A549 (cell line): ENCODE measurements at regions not wholly inside any gene's neighbourhood (a gene's known extent, or its start where the extent isn't known, plus 50 kb on each side); places are given as distances from the start of the nearest gene placed in this dataset.
"Not testable (repeated sequence)": the region's sequence is repeated elsewhere in the genome, so short reads cannot be mapped to it uniquely, and the experiment has no call there.

Experiments used
- ATAC-seq, 2 experiments: fragments of 200-7000 bp in 1 of 2; fragments of >200 bp in 1 of 2; cut with Nextera tagmentation in 1 of 2; cut with Tn5 transposase in 1 of 2; 3 replicates each; pipeline versions ENCODE4 v1.8.0 to v1.9.1; 2018 to 2020; ENCODE audit warnings: mild to moderate bottlenecking in 1 of 2, moderate library complexity in 1 of 2
- CTCF ChIA-PET: fragments of 300-600 bp; sonication (Branson Sonifier 250); formaldehyde crosslinking; extraction: SDS; loops from one replicate; lab custom pipeline; 2021; ENCODE audit warnings: antibody characterized with exemption, inconsistent platforms; lab: Yijun Ruan, JAX
- POLR2A ChIA-PET: fragments of 350-600 bp; formaldehyde crosslinking; extraction: SDS; loops from one replicate; lab custom pipeline; 2021; ENCODE audit warnings: antibody characterized with exemption, inconsistent platforms; lab: Yijun Ruan, JAX
- DNase-seq, 2 experiments: peaks; one replicate each; pipeline versions ENCODE4 v3.0.0 to v3.0.0-alpha.2; 2011 to 2016; ENCODE audit warnings: low read depth in 1 of 2, low spot score in 1 of 2
- FAIRE-seq: peaks from 2 replicates; lab custom pipeline; 2011; peaks lifted over from hg19 to GRCh38; lab: Jason Lieb, UNC
- H3K27ac ChIP-seq, 2 experiments: fragments of >200 bp; sonication (Bioruptor Twin); formaldehyde crosslinking; 3 replicates each; pipeline ENCODE4 v1.5.1; 2016 to 2017
- H3K4me1 ChIP-seq: fragments of >200 bp; sonication (Bioruptor Twin); formaldehyde crosslinking; 3 replicates; pipeline ENCODE4 v1.6.1; 2016
- H3K4me2 ChIP-seq: fragments of >200 bp; sonication (Bioruptor Twin); formaldehyde crosslinking; 3 replicates; pipeline ENCODE4 v1.6.1; 2016
- H3K4me3 ChIP-seq: fragments of >200 bp; sonication (Bioruptor Twin); formaldehyde crosslinking; 3 replicates; pipeline ENCODE4 v1.5.1; 2016
- H3K9me3 ChIP-seq: fragments of >200 bp; sonication (Bioruptor Twin); formaldehyde crosslinking; 3 replicates; pipeline ENCODE4 v1.6.1; 2016
- CHD4 ChIP-seq: fragments of 200-600 bp; sonication (generic); IDR thresholded peaks from 2 replicates; pipeline ENCODE4 v1.6.1; 2016; ENCODE audit warnings: antibody characterized with exemption, mild to moderate bottlenecking, borderline replicate concordance
- EHF ChIP-seq: fragments of 250-450 bp; sonication (Bioruptor Pico); IDR thresholded peaks from 2 replicates; pipeline ENCODE4 v1.5.0; 2020; ENCODE audit warnings: mild to moderate bottlenecking
- FOSL2 ChIP-seq, 2 experiments: fragments of 450-650 bp in 1 of 2; fragments of >200 bp in 1 of 2; sonication (Bioruptor Twin) in 1 of 2; formaldehyde crosslinking; IDR thresholded peaks; 2 replicates each; pipeline versions ENCODE4 v1.5.0 to v1.6.1; 2016 to 2020; ENCODE audit warnings: mild to moderate bottlenecking in 1 of 2, moderate library complexity in 1 of 2
- HOXA7 ChIP-seq: fragments of 250-450 bp; sonication (Bioruptor Pico); IDR thresholded peaks from 2 replicates; pipeline ENCODE4 v1.5.0; 2020; ENCODE audit warnings: mild to moderate bottlenecking, moderate library complexity
- JUN ChIP-seq, 2 experiments: fragments of >200 bp; sonication (Bioruptor Twin); formaldehyde crosslinking; IDR thresholded peaks; 2 replicates in 1 of 2; 3 replicates in 1 of 2; pipeline ENCODE4 v1.6.1; 2016 to 2017
- KDM1A ChIP-seq: fragments of 200-600 bp; sonication (generic); IDR thresholded peaks from 2 replicates; pipeline ENCODE4 v1.6.1; 2016; ENCODE audit warnings: low read depth, mild to moderate bottlenecking
- MAFK ChIP-seq: fragments of 450-650 bp; IDR thresholded peaks from 2 replicates; pipeline ENCODE4 v1.6.1; 2014; ENCODE audit not compliant: partially characterized antibody
- NPAS2 ChIP-seq: fragments of 250-450 bp; sonication (Bioruptor Pico); IDR thresholded peaks from 2 replicates; pipeline ENCODE4 v1.8.0; 2022; ENCODE audit warnings: mild to moderate bottlenecking, moderate library complexity, borderline replicate concordance
- PBX3 ChIP-seq: IDR thresholded peaks from 2 replicates; pipeline ENCODE4 v1.6.1; 2012
- POLR2A ChIP-seq: IDR thresholded peaks from 2 replicates; pipeline ENCODE4 v1.6.1; 2012; ENCODE audit warnings: mild to moderate bottlenecking, low read length
- RNF2 ChIP-seq: fragments of 200-600 bp; sonication (generic); IDR thresholded peaks from 2 replicates; pipeline ENCODE4 v1.6.1; 2016; ENCODE audit warnings: low read depth, mild to moderate bottlenecking, antibody characterized with exemption, moderate library complexity, borderline replicate concordance
- SREBF2 ChIP-seq: fragments of 450-650 bp; IDR thresholded peaks from 2 replicates; pipeline ENCODE4 v1.6.1; 2014; ENCODE audit warnings: mild to moderate bottlenecking, moderate library complexity
- TP53 ChIP-seq: fragments of 250-450 bp; sonication (Bioruptor Pico); IDR thresholded peaks from 2 replicates; pipeline ENCODE4 v1.5.0; 2021; ENCODE audit warnings: mild to moderate bottlenecking, moderate library complexity
- ZC3H11A ChIP-seq: fragments of 450-650 bp; IDR thresholded peaks from 2 replicates; pipeline ENCODE4 v1.6.1; 2014; ENCODE audit warnings: antibody characterized with exemption, mild to moderate bottlenecking
- WGBS: methylation state at CpG from one replicate; pipeline ENCODE4 v1.1.6; 2017; ENCODE audit errors: missing lambda C conversion rate; 5-methylcytosine and 5-hydroxymethylcytosine counted together
- TF ChIP-seq, protein P1 (sequence below): fragments of 150-350 bp; IDR thresholded peaks from 2 replicates; pipeline ENCODE4 v1.6.1; 2014; ENCODE audit warnings: low read depth, mild to moderate bottlenecking, low read length
- TF ChIP-seq, protein P2 (sequence below): fragments of 450-650 bp; IDR thresholded peaks from 2 replicates; pipeline ENCODE4 v1.6.1; 2014; ENCODE audit warnings: antibody characterized with exemption

- H3K9me3 ChIP-seq: peaks cover 35% of the 10 kb centered on the region
- H3K4me2 ChIP-seq: no peak overlapping the region
- no peak overlapping the region for H3K4me3 ChIP-seq
- H3K27ac ChIP-seq: no peak overlapping the region
- H3K4me1 ChIP-seq: no peaks in the 10 kb centered on the region
- CTCF ChIA-PET: interaction anchor here (1.0 kb wide), 1 partner anchor 17 kb away, joined by 3 read pairs; no protein-coding TSS in a partner anchor
- ATAC-seq (no peak), DNase-seq (no peak), FAIRE-seq (no peak)
- no peak for TF ChIP-seq HOXA7 (CRISPR knock-in tag)
- POLR2A ChIA-PET: no interaction called here
These were observed 57.6 kb upstream of the SH3PXD2B start for GRCh38 chr5:172511952-172512351.

DNA sequence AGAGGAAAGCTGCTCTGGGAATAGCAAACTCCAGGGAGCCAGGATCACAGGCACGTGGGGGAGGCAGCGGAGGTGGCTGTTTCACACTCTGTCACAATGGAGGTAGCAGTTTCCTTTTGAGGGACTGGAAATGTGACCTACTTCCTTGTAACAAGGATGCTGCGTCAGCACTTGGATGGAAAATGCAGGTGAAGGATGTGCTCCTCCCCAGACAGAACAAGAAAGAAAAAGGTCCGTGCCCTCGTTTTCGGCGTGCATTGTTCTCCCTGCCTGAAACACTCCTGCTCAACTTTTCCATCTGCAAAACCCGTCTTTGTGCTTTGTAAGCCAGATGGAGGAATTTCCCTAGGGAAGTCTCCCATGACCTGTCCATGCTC is 55.1 kb upstream of the SH3PXD2B start:
- no peak overlapping the region for H3K4me2 ChIP-seq
- H3K4me3 ChIP-seq: no peak overlapping the region
- H3K27ac ChIP-seq: no peak overlapping the region
- WGBS: 50% methylated on average over 8 of the region's 8 CpGs
- no peaks in the 10 kb centered on the region for H3K4me1 ChIP-seq
- TF ChIP-seq ZC3H11A: no peak
- no peak for TF ChIP-seq RNF2
- TF ChIP-seq MAFK: peak; percentile 65
- no peak for TF ChIP-seq HOXA7 (CRISPR knock-in tag)
- TF ChIP-seq, all 56 proteins: peak for 1
- ATAC-seq (no peak), DNase-seq (no peak), FAIRE-seq (no peak)
- POLR2A ChIA-PET: no interaction called here
- peaks cover 35% of the 10 kb centered on the region for H3K9me3 ChIP-seq
- CTCF ChIA-PET: interaction anchor here (1.3 kb wide), 1 partner anchor 132 kb away, joined by 3 read pairs; the partner anchor contains the start of gene NEURL1B

DNA sequence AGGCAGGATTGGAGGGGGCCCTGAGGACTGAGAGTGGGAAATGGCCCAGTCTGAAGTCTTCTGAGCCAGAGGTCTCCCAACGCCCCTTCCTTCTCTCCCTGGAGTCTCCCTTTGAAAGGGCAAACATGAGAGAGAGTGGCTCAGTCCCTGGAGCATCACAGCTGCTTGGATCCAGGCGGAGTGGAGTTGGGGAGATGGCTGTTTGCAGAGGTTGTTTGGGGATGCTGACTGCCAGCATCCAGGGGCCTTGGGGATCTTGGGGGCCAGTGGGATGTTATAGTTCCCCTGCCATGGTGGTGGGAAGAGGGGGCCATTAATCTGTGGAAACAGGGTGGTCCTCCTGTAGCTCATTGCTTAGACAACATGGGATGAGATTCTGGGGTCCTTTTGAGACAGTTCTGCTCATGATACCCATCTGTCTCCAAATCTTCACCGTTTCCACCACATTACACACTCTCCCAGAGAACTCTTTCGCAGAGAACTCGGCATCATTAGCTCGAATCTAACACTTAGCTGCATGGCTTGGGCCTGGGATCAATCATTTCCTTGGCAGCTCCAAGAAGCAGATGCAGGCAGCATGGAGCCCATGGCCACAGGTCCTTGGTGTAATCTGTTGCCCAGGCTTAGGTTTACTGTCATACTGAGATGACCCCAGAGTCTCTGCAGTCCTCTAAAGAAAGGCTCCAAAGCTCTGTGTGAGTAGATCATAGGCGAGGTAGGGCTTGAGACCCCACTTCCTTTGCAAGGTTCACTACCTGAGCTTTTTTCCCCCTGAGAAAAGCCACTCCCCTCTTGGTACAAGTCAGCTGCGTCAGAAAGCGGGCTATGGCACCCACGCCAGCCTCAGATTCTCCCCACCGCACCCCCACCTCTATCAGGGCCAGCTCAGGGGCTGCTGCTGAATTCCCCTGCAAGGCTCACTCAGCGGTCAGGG is 54.4 kb upstream of the SH3PXD2B start:
- CTCF ChIA-PET: interaction anchor here (1.3 kb wide), 1 partner anchor 132 kb away, joined by 3 read pairs; the partner anchor contains the start of gene NEURL1B
- Histone ChIP-seq H3K27ac (no peak overlapping the region), H3K4me2 (no peak overlapping the region), H3K4me3 (no peak overlapping the region), H3K9me3 (peaks cover 32% of the 10 kb centered on the region), H3K4me1 (no peaks in the 10 kb centered on the region)
- ATAC-seq: no peak
- POLR2A ChIA-PET: no interaction called here
- DNase-seq: no peak
- FAIRE-seq: no peak
- WGBS: 28% methylated on average over 9 of the region's 12 CpGs
- TF ChIP-seq HOXA7 (CRISPR knock-in tag): no peak
- TF ChIP-seq NPAS2 (CRISPR knock-in tag): no peak
- no peak for TF ChIP-seq KDM1A
- no peak for TF ChIP-seq EHF
- TF ChIP-seq, protein P1, sequence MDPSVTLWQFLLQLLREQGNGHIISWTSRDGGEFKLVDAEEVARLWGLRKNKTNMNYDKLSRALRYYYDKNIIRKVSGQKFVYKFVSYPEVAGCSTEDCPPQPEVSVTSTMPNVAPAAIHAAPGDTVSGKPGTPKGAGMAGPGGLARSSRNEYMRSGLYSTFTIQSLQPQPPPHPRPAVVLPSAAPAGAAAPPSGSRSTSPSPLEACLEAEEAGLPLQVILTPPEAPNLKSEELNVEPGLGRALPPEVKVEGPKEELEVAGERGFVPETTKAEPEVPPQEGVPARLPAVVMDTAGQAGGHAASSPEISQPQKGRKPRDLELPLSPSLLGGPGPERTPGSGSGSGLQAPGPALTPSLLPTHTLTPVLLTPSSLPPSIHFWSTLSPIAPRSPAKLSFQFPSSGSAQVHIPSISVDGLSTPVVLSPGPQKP: no peak
- no peak for TF ChIP-seq CHD4
- TF ChIP-seq PBX3: no peak
- no peak for TF ChIP-seq JUN (IDR thresholded peaks at IDR 0.05)
- no peak for TF ChIP-seq POLR2A
- no peak for TF ChIP-seq SREBF2
- no peak for TF ChIP-seq ZC3H11A
- TF ChIP-seq, protein P2, sequence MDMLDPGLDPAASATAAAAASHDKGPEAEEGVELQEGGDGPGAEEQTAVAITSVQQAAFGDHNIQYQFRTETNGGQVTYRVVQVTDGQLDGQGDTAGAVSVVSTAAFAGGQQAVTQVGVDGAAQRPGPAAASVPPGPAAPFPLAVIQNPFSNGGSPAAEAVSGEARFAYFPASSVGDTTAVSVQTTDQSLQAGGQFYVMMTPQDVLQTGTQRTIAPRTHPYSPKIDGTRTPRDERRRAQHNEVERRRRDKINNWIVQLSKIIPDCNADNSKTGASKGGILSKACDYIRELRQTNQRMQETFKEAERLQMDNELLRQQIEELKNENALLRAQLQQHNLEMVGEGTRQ: no peak
- TF ChIP-seq FOSL2 (IDR thresholded peaks at IDR 0.05): no peak
- TF ChIP-seq FOSL2 (CRISPR knock-in tag; IDR thresholded peaks at IDR 0.05): no peak
- TF ChIP-seq TP53 (CRISPR knock-in tag): no peak
- TF ChIP-seq, all 56 proteins: peak for 0

DNA sequence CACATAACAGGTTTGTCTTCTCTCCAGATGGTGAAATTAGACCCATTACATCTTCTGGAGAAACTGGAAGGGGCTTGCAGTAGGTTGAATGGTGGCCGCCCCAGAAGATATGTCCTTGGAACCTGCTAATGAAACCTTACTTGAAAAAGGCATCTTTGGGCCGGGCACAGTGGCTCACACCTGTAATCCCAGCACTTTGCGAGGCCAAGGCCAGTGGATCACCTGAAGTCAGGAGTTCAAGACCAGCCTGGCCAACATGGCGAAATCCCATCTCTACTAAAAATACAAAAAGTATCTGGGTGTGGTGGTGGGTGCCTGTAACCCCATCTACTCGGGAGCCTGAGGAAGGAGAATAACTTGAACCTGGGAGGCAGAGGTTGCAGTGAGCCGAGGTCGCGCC is 53.2 kb upstream of the SH3PXD2B start:
- FAIRE-seq, H3K4me3 ChIP-seq, CTCF ChIA-PET, ATAC-seq, H3K4me2 ChIP-seq, H3K4me1 ChIP-seq, DNase-seq, POLR2A ChIA-PET, H3K27ac ChIP-seq: not testable (repeated sequence)
- 52% methylated on average over 8 of the region's 8 CpGs for WGBS
- H3K9me3 ChIP-seq: peaks cover 20% of the 10 kb centered on the region; the same call in 2 of the 3 replicates
